ENCODE measurements at regions not wholly inside any gene's neighbourhood (a gene's known extent, or its start where the extent isn't known, plus 50 kb on each side); places are given as distances from the start of the nearest gene placed in this dataset.
A peak's percentile ranks its signal among the peaks of the same experiment; 100 is the strongest.

DNA sequence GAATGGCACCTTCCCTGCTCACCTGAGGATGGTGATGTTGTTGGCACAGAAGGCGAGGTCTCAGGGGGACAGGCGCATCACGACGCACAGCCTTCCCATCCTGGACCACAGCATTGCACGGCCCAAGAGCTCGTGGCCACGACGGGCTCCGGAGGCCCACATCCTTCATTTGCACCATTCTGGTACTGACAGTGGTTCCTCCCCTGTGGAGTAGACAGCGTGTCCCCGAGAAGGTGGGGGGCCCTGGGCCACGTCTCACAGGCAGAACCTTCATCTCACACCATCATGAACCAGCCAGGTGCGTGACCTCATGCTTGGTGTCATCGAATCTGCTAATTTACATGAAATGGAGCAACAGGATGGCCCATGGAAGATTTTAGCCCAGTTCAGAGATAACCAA, 180.0 kb downstream of the CTTN start:
- DNase-seq (ENCODE audit: insufficient read length, low spot score, missing footprints), result no peak
- Histone ChIP-seq H4K20me1 (ENCODE audit: insufficient read depth, low read length) (no peaks in the 10 kb centered on the region), H3K36me3 (ENCODE audit: insufficient read depth, low read length) (no peaks in the 10 kb centered on the region), H3K4me3 (ENCODE audit: insufficient read depth, low read length) (no peak overlapping the region), H3K27me3 (ENCODE audit: insufficient read depth, low read length) (no peaks in the 10 kb centered on the region), H3K9me3 (ENCODE audit: low read depth, low read length) (no peaks in the 10 kb centered on the region), H3K27ac (ENCODE audit: low read depth, low read length) (no peak overlapping the region), H2AFZ (ENCODE audit: low read length) (no peak overlapping the region), H3K4me2 (ENCODE audit: insufficient read depth, low read length) (no peak overlapping the region), H3K4me1 (ENCODE audit: insufficient read depth, low read length) (no peaks in the 10 kb centered on the region), H3K79me2 (ENCODE audit: insufficient read depth, low read length) (no peaks in the 10 kb centered on the region)
- TF ChIP-seq, protein P1, sequence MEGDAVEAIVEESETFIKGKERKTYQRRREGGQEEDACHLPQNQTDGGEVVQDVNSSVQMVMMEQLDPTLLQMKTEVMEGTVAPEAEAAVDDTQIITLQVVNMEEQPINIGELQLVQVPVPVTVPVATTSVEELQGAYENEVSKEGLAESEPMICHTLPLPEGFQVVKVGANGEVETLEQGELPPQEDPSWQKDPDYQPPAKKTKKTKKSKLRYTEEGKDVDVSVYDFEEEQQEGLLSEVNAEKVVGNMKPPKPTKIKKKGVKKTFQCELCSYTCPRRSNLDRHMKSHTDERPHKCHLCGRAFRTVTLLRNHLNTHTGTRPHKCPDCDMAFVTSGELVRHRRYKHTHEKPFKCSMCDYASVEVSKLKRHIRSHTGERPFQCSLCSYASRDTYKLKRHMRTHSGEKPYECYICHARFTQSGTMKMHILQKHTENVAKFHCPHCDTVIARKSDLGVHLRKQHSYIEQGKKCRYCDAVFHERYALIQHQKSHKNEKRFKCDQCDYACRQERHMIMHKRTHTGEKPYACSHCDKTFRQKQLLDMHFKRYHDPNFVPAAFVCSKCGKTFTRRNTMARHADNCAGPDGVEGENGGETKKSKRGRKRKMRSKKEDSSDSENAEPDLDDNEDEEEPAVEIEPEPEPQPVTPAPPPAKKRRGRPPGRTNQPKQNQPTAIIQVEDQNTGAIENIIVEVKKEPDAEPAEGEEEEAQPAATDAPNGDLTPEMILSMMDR (IDR thresholded peaks at IDR 0.05; ENCODE audit: extremely low read depth, low read depth, low read length), result no peak

DNA sequence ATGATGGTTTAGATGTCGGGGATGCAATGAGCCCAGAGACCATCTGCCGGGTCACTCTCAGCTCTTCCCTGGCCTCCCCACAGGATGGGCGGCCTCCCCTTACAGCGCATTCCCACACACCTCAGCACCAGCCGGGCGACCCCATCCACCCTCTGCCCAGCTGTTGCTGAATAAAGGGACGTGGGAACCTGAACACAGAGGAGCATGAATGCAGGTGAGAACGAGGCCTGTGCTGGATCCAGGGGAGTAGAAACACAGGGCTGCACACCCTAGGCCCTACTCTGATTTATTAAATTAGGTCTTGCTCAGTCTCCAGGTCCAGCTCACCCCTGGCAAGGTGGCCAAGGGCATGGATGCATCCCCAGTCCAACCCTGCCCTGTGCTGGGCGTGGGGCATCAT, 180.5 kb downstream of the CTTN start:
- Histone ChIP-seq H2AFZ (ENCODE audit: low read length) (no peak overlapping the region), H3K27me3 (ENCODE audit: insufficient read depth, low read length) (no peaks in the 10 kb centered on the region), H3K4me1 (ENCODE audit: insufficient read depth, low read length) (no peaks in the 10 kb centered on the region), H3K9me3 (ENCODE audit: low read depth, low read length) (no peaks in the 10 kb centered on the region), H3K36me3 (ENCODE audit: insufficient read depth, low read length) (no peaks in the 10 kb centered on the region), H3K27ac (ENCODE audit: low read depth, low read length) (no peak overlapping the region), H4K20me1 (ENCODE audit: insufficient read depth, low read length) (no peaks in the 10 kb centered on the region), H3K4me2 (ENCODE audit: insufficient read depth, low read length) (no peak overlapping the region), H3K79me2 (ENCODE audit: insufficient read depth, low read length) (no peaks in the 10 kb centered on the region), H3K4me3 (ENCODE audit: insufficient read depth, low read length) (no peak overlapping the region)
- no peak for DNase-seq (ENCODE audit: insufficient read length, low spot score, missing footprints)
- TF ChIP-seq, protein P1 (IDR thresholded peaks at IDR 0.05; ENCODE audit: extremely low read depth, low read depth, low read length), result no peak

DNA sequence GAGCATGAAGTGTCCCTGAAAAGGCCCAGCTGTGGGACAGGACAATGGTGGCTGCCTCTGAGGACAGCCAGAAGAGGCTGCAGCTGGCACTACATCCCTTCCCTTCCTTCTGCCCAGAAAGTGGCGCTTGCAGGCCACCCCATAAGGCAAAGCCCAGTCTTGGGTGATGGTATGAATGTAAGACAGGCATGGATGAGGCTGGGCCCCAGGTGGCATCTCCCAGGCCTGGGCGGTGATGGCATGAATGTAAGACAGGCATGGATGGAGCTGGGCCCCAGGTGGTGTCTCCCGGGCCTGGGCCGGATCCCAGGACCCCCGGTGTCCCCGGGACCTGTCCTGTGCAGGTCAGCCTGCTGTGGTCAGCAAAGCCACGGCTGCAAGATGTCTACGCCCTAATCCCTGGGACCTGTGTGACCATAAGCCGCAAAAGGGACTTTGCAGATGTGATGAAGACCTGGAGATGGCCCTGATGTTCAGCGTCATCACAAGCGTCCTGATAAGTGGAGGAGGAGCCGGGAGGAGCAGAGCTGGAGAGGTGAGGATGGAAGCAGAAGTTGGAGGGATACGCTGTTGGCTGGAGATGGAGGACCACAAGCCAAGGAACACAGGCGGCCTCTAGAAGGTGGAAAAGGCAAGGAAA, 181.1 kb downstream of the CTTN start:
- peak; percentile 43 for DNase-seq (ENCODE audit: insufficient read length, low spot score, missing footprints)
- no peak overlapping the region for H3K27ac ChIP-seq (ENCODE audit: low read depth, low read length)
- no peak overlapping the region for H2AFZ ChIP-seq (ENCODE audit: low read length)
- H3K27me3 ChIP-seq (ENCODE audit: insufficient read depth, low read length), result no peaks in the 10 kb centered on the region
- H4K20me1 ChIP-seq (ENCODE audit: insufficient read depth, low read length), result no peaks in the 10 kb centered on the region
- no peaks in the 10 kb centered on the region for H3K4me1 ChIP-seq (ENCODE audit: insufficient read depth, low read length)
- H3K36me3 ChIP-seq (ENCODE audit: insufficient read depth, low read length), result no peaks in the 10 kb centered on the region
- no peak overlapping the region for H3K4me2 ChIP-seq (ENCODE audit: insufficient read depth, low read length)
- TF ChIP-seq, protein P1 (IDR thresholded peaks at IDR 0.05; ENCODE audit: extremely low read depth, low read depth, low read length), result no peak
- no peaks in the 10 kb centered on the region for H3K79me2 ChIP-seq (ENCODE audit: insufficient read depth, low read length)
- H3K4me3 ChIP-seq (ENCODE audit: insufficient read depth, low read length), result no peak overlapping the region
- H3K9me3 ChIP-seq (ENCODE audit: low read depth, low read length), result no peaks in the 10 kb centered on the region

DNA sequence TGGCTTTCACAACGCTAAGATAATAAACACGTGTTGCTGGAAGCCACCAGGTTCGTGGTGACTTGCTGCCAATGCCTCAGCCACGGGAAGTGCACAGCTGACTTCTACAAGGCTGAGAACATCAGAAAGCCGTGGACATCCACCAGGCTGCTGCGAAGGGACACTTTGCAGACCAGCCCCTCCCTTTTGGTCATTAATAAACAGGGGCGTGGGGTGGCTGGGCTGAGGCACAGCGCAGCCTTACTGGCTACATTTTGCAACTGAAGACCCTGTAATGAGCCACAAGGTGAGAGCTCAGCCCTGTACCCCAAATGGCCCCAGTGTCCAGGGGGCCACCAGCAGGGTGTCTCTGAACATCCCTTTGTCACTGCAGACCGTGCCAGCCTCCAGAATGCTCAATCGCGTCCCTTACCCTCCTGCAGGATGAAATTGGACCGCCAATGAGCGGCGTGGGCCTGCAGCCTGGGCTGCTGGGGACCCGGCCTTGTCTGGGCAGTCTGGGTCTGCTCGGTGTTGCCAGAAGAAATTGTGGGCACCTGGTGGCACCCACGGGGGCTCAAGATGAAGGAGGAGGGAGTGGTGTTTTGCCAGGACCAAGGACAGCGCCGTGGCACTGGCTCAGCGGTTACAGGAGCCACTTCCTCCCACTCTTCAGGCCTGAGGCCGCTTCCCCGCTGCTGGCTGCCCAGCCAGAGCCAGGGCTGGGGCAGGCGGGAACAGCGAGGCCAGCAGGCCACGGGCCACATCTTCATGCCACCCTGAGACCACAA, 181.9 kb downstream of the CTTN start:
- peak; percentile 43 for DNase-seq (ENCODE audit: insufficient read length, low spot score, missing footprints)
- Histone ChIP-seq H3K79me2 (ENCODE audit: insufficient read depth, low read length) (no peaks in the 10 kb centered on the region), H3K27me3 (ENCODE audit: insufficient read depth, low read length) (no peaks in the 10 kb centered on the region), H3K36me3 (ENCODE audit: insufficient read depth, low read length) (no peaks in the 10 kb centered on the region), H3K4me3 (ENCODE audit: insufficient read depth, low read length) (no peak overlapping the region), H3K9me3 (ENCODE audit: low read depth, low read length) (no peaks in the 10 kb centered on the region), H3K27ac (ENCODE audit: low read depth, low read length) (no peak overlapping the region), H2AFZ (ENCODE audit: low read length) (no peak overlapping the region), H3K4me1 (ENCODE audit: insufficient read depth, low read length) (no peaks in the 10 kb centered on the region), H4K20me1 (ENCODE audit: insufficient read depth, low read length) (no peaks in the 10 kb centered on the region), H3K4me2 (ENCODE audit: insufficient read depth, low read length) (no peak overlapping the region)
- TF ChIP-seq, protein P1 (IDR thresholded peaks at IDR 0.05; ENCODE audit: extremely low read depth, low read depth, low read length), result no peak

Data from osteoblast (primary cell).